ENCODE measurements at regions not wholly inside any gene's neighbourhood (a gene's known extent, or its start where the extent isn't known, plus 50 kb on each side); places are given as distances from the start of the nearest gene placed in this dataset.

DNA sequence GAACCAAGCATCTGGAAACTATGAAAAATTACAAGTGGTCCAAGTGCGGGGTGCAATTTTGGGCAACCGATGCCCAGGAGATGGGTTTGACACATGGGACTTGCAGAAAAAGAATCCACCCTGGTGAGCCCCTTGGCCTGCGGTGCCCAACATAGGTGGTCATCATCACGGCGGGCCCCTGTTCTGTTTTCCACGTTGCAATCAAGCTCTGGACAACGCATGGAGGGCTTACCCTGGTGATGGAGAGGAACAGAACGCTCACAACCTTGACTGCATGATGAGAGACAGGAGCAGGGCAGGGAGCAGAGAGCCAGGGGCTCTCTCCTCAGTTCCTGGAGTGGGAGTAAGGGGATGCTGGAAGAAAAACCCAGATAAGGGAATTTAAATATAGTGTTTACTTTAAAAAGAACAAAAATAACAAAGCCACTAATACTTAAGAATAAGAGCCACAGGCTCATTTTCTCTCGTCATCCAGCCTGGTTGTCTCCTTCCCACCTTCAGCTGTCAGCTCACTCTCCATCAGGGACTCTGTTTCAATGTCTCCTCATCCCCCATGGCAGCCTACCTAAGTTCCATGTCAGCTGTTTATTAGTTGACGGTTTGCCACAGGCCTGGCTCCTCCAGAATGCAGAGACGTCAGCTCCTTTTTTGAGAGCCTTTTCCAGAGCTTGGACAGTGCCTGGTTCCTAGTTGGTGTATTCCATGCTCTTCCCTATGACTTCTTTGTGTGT is 172.1 kb downstream of the GADD45G start:
- no peak for TF ChIP-seq CTCF (IDR thresholded peaks at IDR 0.05; ENCODE audit: low read depth, low read length)
- no peaks in the 10 kb centered on the region for H3K9me3 ChIP-seq
- no peak overlapping the region for H3K4me3 ChIP-seq (ENCODE audit: low read depth, low read length)
- no peaks in the 10 kb centered on the region for H3K27me3 ChIP-seq
- no peak for DNase-seq
- H3K36me3 ChIP-seq: no peaks in the 10 kb centered on the region
- peaks cover 17% of the 10 kb centered on the region for H3K4me1 ChIP-seq

- DNase-seq: no peak
- Histone ChIP-seq H3K4me3 (ENCODE audit: low read depth, low read length) (no peak overlapping the region), H3K9me3 (no peaks in the 10 kb centered on the region), H3K4me1 (peaks cover 17% of the 10 kb centered on the region), H3K27me3 (no peaks in the 10 kb centered on the region), H3K36me3 (no peaks in the 10 kb centered on the region)
- no peak for TF ChIP-seq CTCF (IDR thresholded peaks at IDR 0.05; ENCODE audit: low read depth, low read length)
Measured at GRCh38 chr9:89777544-89777943, 172.7 kb downstream of the GADD45G start.

GRCh38 chr9:89778100-89779090 is 173.6 kb downstream of the GADD45G start:
- TF ChIP-seq CTCF (IDR thresholded peaks at IDR 0.05; ENCODE audit: low read depth, low read length): no peak

GRCh38 chr9:89779405-89780203 is 174.8 kb downstream of the GADD45G start:
- Histone ChIP-seq H3K9me3 (no peaks in the 10 kb centered on the region), H3K36me3 (no peaks in the 10 kb centered on the region), H3K4me1 (peaks cover 17% of the 10 kb centered on the region), H3K27me3 (no peaks in the 10 kb centered on the region), H3K4me3 (ENCODE audit: low read depth, low read length) (no peak overlapping the region)
- DNase-seq: no peak
- TF ChIP-seq CTCF (IDR thresholded peaks at IDR 0.05; ENCODE audit: low read depth, low read length): no peak

More at GRCh38 chr9:89778100-89779090, 173.6 kb downstream of the GADD45G start:
- peak; percentile 61 for DNase-seq
- H3K27me3 ChIP-seq: no peaks in the 10 kb centered on the region
- no peaks in the 10 kb centered on the region for H3K9me3 ChIP-seq
- peaks cover 17% of the 10 kb centered on the region for H3K4me1 ChIP-seq
- peak overlapping the region; percentile 55 for H3K4me3 ChIP-seq (ENCODE audit: low read depth, low read length)
- no peaks in the 10 kb centered on the region for H3K36me3 ChIP-seq

DNA sequence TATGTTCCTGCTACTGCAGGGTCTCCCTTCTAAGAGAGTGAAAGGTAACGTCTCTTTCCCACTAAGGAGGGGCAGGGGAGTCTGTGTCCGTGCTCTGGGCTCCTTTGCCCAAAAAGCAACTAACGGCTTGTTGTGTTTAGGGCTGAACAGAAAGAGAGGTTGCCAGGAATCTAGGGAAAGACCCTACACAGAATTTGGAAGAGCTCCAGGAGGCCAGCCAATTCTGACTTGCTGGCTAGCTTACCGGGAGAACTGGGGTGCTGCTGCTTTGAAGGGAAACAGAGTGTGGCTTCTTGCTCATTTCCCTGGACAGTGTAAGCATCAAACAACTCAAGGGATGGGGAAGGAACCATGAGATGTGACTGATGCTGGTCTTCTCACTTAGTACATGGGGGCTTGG is 176.1 kb downstream of the GADD45G start:
- no peak for DNase-seq
- no peak for TF ChIP-seq CTCF (IDR thresholded peaks at IDR 0.05; ENCODE audit: low read depth, low read length)
- H3K27me3 ChIP-seq: no peaks in the 10 kb centered on the region

More for the DNA sequence above, 176.1 kb downstream of the GADD45G start:
- Histone ChIP-seq H3K9me3 (no peaks in the 10 kb centered on the region), H3K4me1 (peaks cover 17% of the 10 kb centered on the region), H3K4me3 (ENCODE audit: low read depth, low read length) (no peak overlapping the region), H3K36me3 (no peaks in the 10 kb centered on the region)
